ENCODE measurements at regions not wholly inside any gene's neighbourhood (a gene's known extent, or its start where the extent isn't known, plus 50 kb on each side); places are given as distances from the start of the nearest gene placed in this dataset.
"Not testable (repeated sequence)": the region's sequence is repeated elsewhere in the genome, so short reads cannot be mapped to it uniquely, and the experiment has no call there.

DNA sequence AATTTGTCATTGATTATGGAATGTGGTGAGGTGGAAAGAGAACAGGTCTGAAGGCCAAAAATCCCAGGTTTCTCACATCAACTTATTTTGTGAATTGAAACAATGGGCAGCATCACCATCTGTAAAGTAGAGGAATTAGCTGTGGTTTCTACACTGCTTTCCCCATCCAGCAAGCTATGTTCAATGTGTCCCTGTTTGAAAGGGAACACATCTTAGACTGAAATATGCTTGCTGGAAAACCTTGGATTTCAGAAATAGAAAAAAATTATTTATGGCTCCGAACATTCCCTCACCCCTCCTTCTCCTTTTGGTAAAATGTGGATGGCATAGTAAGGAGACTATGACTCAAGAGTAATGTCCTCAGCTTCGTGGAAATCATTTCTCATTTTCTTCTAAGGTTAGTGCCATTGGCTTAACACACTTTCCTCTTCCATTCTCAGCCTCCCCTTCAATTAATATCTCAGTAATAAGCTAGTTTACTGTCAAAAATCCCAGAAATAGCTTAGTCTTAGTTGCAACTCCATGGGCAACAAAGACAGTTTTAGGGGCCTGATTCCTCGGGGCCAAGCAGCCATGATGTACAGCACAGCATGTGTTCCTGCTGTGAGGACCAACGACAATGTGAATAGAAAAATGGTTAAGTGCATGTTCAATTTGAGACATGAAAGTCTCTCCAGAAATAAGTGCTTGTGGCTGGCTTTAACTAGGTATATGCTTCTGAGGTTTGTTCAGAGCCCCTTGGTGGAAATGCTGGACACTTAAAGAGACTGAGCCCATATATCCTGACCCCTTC is 205.8 kb upstream of the SLC38A2 start:
- no peak for DNase-seq (ENCODE audit: insufficient read length, low spot score)
- FAIRE-seq, result no peak

GRCh38 chr12:46577063-46577776 is 204.6 kb upstream of the SLC38A2 start:
- peak; percentile 57 for FAIRE-seq

DNA sequence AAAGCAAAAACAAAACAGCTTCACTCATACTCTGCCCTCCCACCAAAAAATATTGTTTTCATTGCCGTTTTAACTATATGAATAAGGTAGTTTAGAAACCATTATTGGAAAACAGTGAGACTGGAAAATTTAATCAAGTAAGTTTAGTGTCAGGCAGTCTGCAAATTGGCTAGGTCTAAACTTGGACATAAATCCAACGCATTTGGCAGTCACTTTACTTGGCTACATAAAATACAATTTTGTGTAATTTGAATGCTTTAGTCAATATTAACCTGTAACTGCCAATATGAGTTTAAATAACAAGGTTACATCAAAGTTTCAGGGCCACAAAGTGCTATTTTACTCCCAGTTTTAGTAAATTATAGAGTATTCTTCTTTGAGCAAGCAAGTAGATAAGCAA is 202.3 kb upstream of the SLC38A2 start:
- FAIRE-seq (no peak), DNase-seq (ENCODE audit: insufficient read length, low spot score) (no peak)

More at GRCh38 chr12:46577063-46577776, 204.6 kb upstream of the SLC38A2 start:
- no peak for DNase-seq (ENCODE audit: insufficient read length, low spot score)

GRCh38 chr12:46573347-46573658 is 200.7 kb upstream of the SLC38A2 start:
- DNase-seq (ENCODE audit: insufficient read length, low spot score), result no peak
- no peak for FAIRE-seq

- FAIRE-seq, result no peak
- no peak for DNase-seq (ENCODE audit: insufficient read length, low spot score)
Observed at GRCh38 chr12:46572644-46573346, 200.2 kb upstream of the SLC38A2 start.

DNA sequence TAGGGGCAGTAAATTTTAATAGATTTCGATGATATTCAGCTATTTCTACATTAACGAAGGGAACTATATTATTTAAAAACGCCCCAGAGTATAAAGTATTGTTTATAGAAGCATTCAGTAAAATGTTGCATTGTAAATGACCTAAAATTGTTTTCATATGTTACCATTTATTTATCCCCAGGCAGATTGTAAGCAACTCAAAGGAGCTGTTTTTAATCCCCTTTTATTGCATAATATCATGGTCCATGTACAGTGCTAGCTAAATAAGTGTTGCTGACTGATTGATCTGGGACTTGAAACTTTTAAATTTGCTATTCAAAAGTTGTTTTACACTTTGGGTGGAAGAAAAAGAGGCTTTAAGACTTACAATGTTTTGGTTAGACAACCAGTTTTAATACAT is 199.0 kb upstream of the SLC38A2 start:
- no peak for FAIRE-seq
- no peak for DNase-seq (ENCODE audit: insufficient read length, low spot score)

GRCh38 chr12:46569826-46570439 is 197.4 kb upstream of the SLC38A2 start:
- no peak for DNase-seq (ENCODE audit: insufficient read length, low spot score)
- FAIRE-seq, result no peak

DNA sequence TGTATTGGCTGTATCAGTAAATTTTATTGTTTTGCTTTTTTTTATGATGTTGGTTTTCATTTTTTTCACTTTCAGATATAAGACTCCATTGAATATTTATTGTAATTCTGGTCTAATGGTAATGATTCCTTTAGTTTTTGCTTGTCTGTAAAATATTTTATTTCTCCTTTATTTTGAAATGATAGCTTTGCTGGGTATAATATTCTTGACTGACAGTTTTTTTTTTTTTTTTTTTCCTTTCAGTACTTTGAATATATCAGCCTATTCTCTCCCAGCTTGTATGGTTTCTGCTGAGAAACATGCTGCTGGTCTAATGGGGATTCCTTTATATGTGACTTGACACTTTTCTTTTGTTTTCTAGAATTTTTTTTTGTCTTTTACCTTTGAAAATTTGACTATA is 195.1 kb upstream of the SLC38A2 start:
- DNase-seq (ENCODE audit: insufficient read length, low spot score) (no peak), FAIRE-seq (no peak)

DNA sequence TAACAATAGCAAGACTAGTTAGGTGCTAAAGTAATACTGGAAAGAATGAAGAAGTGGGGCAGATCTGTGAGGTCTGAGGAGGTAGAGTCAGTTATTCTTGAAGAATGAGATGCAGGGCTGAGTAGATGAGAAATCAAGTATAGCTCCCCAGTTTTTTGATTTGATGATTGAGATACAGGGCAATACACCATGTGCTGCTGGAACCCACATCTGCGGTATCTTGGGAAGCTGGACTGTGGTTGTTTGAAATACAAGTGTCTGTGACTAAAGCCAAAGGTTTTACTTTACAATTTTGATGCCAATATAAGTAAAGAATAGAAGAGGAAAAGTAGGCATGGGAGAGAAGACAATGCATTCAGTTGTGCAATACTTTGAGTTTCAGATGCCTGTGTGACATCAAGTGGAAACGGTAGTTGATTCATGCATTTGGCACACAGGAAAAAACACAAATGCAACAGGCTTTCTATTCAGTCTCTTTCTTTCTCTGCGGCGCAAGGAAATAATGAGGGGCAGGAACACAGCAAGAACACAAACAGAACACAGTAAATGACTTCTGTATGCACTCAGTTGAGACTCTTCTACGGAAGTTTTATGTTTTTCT is 190.2 kb upstream of the SLC38A2 start:
- FAIRE-seq (no peak), DNase-seq (ENCODE audit: insufficient read length, low spot score) (no peak)

- not testable (repeated sequence) for DNase-seq (ENCODE audit: insufficient read length, low spot score); FAIRE-seq
Observed at GRCh38 chr12:46561769-46562624, 189.4 kb upstream of the SLC38A2 start.

GRCh38 chr12:46560874-46561273 is 188.3 kb upstream of the SLC38A2 start:
- FAIRE-seq (no peak), DNase-seq (ENCODE audit: insufficient read length, low spot score) (no peak)

DNA sequence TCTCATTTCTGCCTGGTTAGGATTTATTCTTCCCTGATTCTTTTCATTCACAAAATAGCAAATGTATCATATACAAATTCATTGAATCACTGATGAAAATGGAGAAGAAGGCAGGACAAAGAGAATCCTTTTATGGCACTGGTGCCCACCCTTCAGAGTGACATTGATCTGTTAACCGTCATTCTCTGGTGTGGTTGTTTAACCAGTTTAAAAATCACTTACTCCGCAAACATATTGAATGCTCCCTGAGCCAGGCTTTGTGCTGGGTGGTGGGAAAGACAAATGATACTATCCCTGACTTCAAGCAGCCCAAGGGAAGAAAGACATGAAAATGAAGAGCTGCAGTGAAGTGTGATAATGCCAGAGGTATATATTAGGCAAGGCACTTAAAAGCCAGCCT is 187.5 kb upstream of the SLC38A2 start:
- FAIRE-seq, result no peak
- DNase-seq (ENCODE audit: insufficient read length, low spot score), result no peak

DNA sequence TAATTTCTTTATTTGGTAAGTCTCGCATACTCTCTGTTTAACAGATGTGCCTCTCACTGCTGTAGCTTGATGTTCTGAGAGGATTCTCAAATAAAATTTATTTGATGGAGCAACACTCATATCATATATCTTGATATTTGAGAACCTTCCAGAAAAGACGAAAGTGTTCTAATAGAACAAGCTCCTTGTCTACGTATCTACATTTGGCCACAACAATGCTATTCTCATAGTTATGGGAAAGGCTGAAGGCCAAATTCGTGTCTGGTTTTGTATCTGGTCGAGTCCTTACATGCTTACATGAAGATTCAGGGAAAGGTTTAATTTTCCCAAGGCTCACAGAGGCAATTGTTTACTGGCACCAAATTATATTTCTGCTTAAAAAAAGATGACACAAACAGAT is 186.7 kb upstream of the SLC38A2 start:
- no peak for DNase-seq (ENCODE audit: insufficient read length, low spot score)
- no peak for FAIRE-seq

DNA sequence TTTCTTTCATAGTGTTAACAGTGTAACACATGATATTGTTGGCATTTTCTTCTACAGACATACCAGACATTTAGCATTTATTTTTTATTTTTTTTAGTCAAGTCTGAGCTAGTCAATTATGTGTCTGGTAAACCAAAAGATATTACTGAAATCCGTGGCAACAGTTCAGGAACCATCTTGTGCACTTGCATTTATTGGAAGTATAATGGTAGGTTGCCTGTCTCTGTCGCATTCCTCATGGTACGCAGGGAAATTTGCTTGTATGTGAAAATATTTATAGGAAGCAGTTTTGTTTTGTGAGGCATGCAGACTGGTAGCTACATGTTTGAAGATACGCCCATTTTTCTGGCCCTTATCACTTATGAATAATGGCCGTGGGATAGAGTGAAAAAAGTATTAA is 186.1 kb upstream of the SLC38A2 start:
- DNase-seq (ENCODE audit: insufficient read length, low spot score) (no peak), FAIRE-seq (no peak)

GRCh38 chr12:46557539-46558373 is 185.2 kb upstream of the SLC38A2 start:
- DNase-seq (ENCODE audit: insufficient read length, low spot score), result no peak
- FAIRE-seq, result no peak

GRCh38 chr12:46556819-46557524 is 184.4 kb upstream of the SLC38A2 start:
- DNase-seq (ENCODE audit: insufficient read length, low spot score) (no peak), FAIRE-seq (no peak)

GRCh38 chr12:46556105-46556559 is 183.6 kb upstream of the SLC38A2 start:
- DNase-seq (ENCODE audit: insufficient read length, low spot score), result no peak
- FAIRE-seq, result no peak

GRCh38 chr12:46555406-46555852 is 182.9 kb upstream of the SLC38A2 start:
- FAIRE-seq (no peak), DNase-seq (ENCODE audit: insufficient read length, low spot score) (no peak)
